Right lobe of liver (tissue), 6 donors: ENCODE measurements at regions not wholly inside any gene's neighbourhood (a gene's known extent, or its start where the extent isn't known, plus 50 kb on each side); places are given as distances from the start of the nearest gene placed in this dataset.

ENCODE experiments used
- ATAC-seq, 4 donors: fragments of 200-7000 bp; cut with Tn5 transposase; one replicate each; pipeline ENCODE4 v1.9.1; 2020; ENCODE audit warnings: mild to moderate bottlenecking in 4 of 4, moderate library complexity in 4 of 4
- DNase-seq, 3 donors: peaks; one replicate each; pipeline ENCODE4 v3.0.0-alpha.2; 2020
- H3K27ac ChIP-seq, 3 donors: fragments of 200-600 bp; one replicate each; pipeline ENCODE4 v1.8.0; 2022
- H3K27me3 ChIP-seq, 2 donors: fragments of 200-600 bp; one replicate each; pipeline ENCODE4 v1.8.0; 2022
- H3K36me3 ChIP-seq, 4 donors: fragments of 200-600 bp; sonication (generic) in 1 of 4; one replicate each; pipeline versions ENCODE4 v1.5.1 to v1.8.0; 2017 to 2022; ENCODE audit warnings: control low read depth in 1 of 4
- H3K4me1 ChIP-seq, 4 donors: fragments of 200-600 bp; sonication (generic) in 1 of 4; one replicate each; pipeline versions ENCODE4 v1.5.1 to v1.8.0; 2017 to 2022; ENCODE audit warnings: control low read depth in 1 of 4
- H3K4me3 ChIP-seq, 3 donors: fragments of 200-600 bp; one replicate each; pipeline ENCODE4 v1.8.0; 2022
- H3K9me3 ChIP-seq, 4 donors: fragments of 200-600 bp; sonication (generic) in 1 of 4; one replicate each; pipeline versions ENCODE4 v1.5.1 to v1.8.0; 2017 to 2022; ENCODE audit warnings: control low read depth in 1 of 4
- POLR2A ChIP-seq: fragments of 450-650 bp; IDR thresholded peaks from one replicate; pipeline ENCODE4 v1.6.1; 2017; ENCODE audit warnings: antibody characterized with exemption, mild to moderate bottlenecking
- WGBS: methylation state at CpG from one replicate; pipeline ENCODE4 v1.1.6; 2018; ENCODE audit warnings: low coverage, low lambda C conversion rate; ENCODE audit not compliant: insufficient coverage; ENCODE audit errors: missing lambda C conversion rate; 5-methylcytosine and 5-hydroxymethylcytosine counted together
- intact Hi-C, 2 donors: fragments of 100-400 bp; cut with DNase I; formaldehyde crosslinking; loops; one replicate each; pipeline versions ENCODE4 v1.11.2 to v1.14.1; 2022
- TF ChIP-seq, protein P1 (sequence below), 4 donors: fragments of 200-600 bp in 3 of 4; fragments of 450-650 bp in 1 of 4; IDR thresholded peaks; one replicate each; pipeline versions ENCODE4 v1.5.1 to v1.8.0; 2016 to 2022; ENCODE audit warnings: antibody characterized with exemption in 4 of 4, mild to moderate bottlenecking in 2 of 4
- donor health status: DM: no; HTN: yes; CAD: no.
- donor health status: DM: no; HTN: no; CAD: no.
- donor health status: DM: no; HTN: no; CAD: no.
- donor health status: DM: no; HTN: yes; CAD: no.
- donor health status: DM: no; HTN: yes; CAD: no.

GRCh38 chr4:18540349-18540748, 518.8 kb upstream of the LCORL start:
- DNase-seq (no peak), ATAC-seq (no peak)
- no peaks in the 10 kb centered on the region for H3K4me1 ChIP-seq
- WGBS: 40% methylated on average over 6 of the region's 6 CpGs
- H3K36me3 ChIP-seq: no peaks in the 10 kb centered on the region
- no peak overlapping the region for H3K27ac ChIP-seq
- no peak overlapping the region for H3K4me3 ChIP-seq
- TF ChIP-seq, protein P1, sequence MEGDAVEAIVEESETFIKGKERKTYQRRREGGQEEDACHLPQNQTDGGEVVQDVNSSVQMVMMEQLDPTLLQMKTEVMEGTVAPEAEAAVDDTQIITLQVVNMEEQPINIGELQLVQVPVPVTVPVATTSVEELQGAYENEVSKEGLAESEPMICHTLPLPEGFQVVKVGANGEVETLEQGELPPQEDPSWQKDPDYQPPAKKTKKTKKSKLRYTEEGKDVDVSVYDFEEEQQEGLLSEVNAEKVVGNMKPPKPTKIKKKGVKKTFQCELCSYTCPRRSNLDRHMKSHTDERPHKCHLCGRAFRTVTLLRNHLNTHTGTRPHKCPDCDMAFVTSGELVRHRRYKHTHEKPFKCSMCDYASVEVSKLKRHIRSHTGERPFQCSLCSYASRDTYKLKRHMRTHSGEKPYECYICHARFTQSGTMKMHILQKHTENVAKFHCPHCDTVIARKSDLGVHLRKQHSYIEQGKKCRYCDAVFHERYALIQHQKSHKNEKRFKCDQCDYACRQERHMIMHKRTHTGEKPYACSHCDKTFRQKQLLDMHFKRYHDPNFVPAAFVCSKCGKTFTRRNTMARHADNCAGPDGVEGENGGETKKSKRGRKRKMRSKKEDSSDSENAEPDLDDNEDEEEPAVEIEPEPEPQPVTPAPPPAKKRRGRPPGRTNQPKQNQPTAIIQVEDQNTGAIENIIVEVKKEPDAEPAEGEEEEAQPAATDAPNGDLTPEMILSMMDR (IDR thresholded peaks at IDR 0.05): no peak
- no peak for TF ChIP-seq POLR2A
- no peaks in the 10 kb centered on the region for H3K27me3 ChIP-seq
- intact Hi-C loops: no loop called here
- no peaks in the 10 kb centered on the region for H3K9me3 ChIP-seq

DNA sequence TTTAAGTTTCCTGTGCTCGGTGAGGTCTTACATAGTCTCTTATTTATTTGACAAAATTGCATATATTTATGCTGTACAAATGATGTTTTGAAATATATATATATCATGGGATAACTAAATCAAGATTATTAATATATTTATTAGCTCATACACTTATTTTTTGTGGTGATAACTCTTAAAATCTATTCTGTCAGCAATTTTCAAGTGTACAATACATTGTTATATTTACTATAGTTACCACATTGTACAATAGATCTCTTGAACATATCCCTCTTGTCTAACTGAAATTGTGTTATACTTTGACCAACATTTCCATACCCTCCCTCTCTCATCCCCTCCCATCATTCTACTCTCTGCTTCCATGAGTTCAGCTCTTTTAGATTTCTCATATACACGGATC, 516.6 kb upstream of the LCORL start:
- no peaks in the 10 kb centered on the region for H3K9me3 ChIP-seq
- TF ChIP-seq POLR2A: no peak
- TF ChIP-seq, protein P1 (IDR thresholded peaks at IDR 0.05): no peak
- ATAC-seq (no peak), DNase-seq (no peak)
- no peaks in the 10 kb centered on the region for H3K36me3 ChIP-seq
- no peak overlapping the region for H3K4me3 ChIP-seq
- intact Hi-C loops: no loop called here
- 21% methylated on average over 2 of the region's 2 CpGs for WGBS
- H3K27ac ChIP-seq: no peak overlapping the region
- no peaks in the 10 kb centered on the region for H3K4me1 ChIP-seq
- H3K27me3 ChIP-seq: no peaks in the 10 kb centered on the region

GRCh38 chr4:18536428-18536827, 514.9 kb upstream of the LCORL start:
- no peaks in the 10 kb centered on the region for H3K27me3 ChIP-seq
- no peak for TF ChIP-seq POLR2A
- TF ChIP-seq, protein P1 (IDR thresholded peaks at IDR 0.05): no peak
- no peaks in the 10 kb centered on the region for H3K4me1 ChIP-seq
- DNase-seq (no peak), ATAC-seq (no peak)
- H3K27ac ChIP-seq: no peak overlapping the region
- no peak overlapping the region for H3K4me3 ChIP-seq
- H3K36me3 ChIP-seq: no peaks in the 10 kb centered on the region
- intact Hi-C loops: no loop called here
- no peaks in the 10 kb centered on the region for H3K9me3 ChIP-seq
- 25% methylated on average over 2 of the region's 2 CpGs for WGBS

- Histone ChIP-seq H3K4me1 (no peaks in the 10 kb centered on the region), H3K27ac (no peak overlapping the region), H3K9me3 (no peaks in the 10 kb centered on the region), H3K36me3 (no peaks in the 10 kb centered on the region), H3K4me3 (no peak overlapping the region), H3K27me3 (no peaks in the 10 kb centered on the region)
- DNase-seq (no peak), ATAC-seq (no peak)
- TF ChIP-seq POLR2A: no peak
- TF ChIP-seq, protein P1 (IDR thresholded peaks at IDR 0.05): no peak
- intact Hi-C loops: no loop called here
Observed at GRCh38 chr4:18535948-18536347, 514.4 kb upstream of the LCORL start.

DNA sequence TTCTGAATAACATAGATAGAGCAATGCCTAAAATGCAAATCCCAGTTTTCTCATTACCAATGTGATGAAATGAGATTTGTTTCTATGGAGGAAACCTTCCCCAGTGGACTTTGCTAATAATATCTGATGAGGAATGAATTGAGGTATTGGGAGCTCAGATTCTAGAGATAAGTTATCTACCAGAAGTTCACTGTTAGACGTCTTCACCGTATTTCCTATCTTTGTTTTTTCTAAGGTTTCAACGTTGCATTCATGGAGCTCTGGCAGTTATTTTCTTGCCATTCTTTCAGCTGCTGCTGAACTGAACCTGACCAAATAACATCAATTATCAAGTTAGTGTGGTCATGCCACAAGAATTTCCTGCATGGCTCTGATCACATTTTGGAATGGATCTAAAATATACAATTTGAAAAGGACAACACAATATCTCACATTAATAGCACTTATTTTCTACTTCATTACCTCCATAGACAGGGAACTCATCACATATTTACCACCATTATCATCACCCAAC, 511.8 kb upstream of the LCORL start:
- intact Hi-C loops: no loop called here
- DNase-seq (no peak), ATAC-seq (no peak)
- TF ChIP-seq, protein P1 (IDR thresholded peaks at IDR 0.05): no peak
- no peak for TF ChIP-seq POLR2A
- Histone ChIP-seq H3K27ac (no peak overlapping the region), H3K9me3 (no peaks in the 10 kb centered on the region), H3K4me1 (no peaks in the 10 kb centered on the region), H3K36me3 (no peaks in the 10 kb centered on the region), H3K27me3 (no peaks in the 10 kb centered on the region), H3K4me3 (no peak overlapping the region)
- WGBS: 4% methylated on average over 3 of the region's 3 CpGs
